ENCODE measurements at regions not wholly inside any gene's neighbourhood (a gene's known extent, or its start where the extent isn't known, plus 50 kb on each side); places are given as distances from the start of the nearest gene placed in this dataset.

GRCh38 chr14:35956376-35957085 is 130.4 kb downstream of the BRMS1L start:
- TF ChIP-seq POLR2A (IDR thresholded peaks at IDR 0.05): no peak
- TF ChIP-seq, protein P1, sequence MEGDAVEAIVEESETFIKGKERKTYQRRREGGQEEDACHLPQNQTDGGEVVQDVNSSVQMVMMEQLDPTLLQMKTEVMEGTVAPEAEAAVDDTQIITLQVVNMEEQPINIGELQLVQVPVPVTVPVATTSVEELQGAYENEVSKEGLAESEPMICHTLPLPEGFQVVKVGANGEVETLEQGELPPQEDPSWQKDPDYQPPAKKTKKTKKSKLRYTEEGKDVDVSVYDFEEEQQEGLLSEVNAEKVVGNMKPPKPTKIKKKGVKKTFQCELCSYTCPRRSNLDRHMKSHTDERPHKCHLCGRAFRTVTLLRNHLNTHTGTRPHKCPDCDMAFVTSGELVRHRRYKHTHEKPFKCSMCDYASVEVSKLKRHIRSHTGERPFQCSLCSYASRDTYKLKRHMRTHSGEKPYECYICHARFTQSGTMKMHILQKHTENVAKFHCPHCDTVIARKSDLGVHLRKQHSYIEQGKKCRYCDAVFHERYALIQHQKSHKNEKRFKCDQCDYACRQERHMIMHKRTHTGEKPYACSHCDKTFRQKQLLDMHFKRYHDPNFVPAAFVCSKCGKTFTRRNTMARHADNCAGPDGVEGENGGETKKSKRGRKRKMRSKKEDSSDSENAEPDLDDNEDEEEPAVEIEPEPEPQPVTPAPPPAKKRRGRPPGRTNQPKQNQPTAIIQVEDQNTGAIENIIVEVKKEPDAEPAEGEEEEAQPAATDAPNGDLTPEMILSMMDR (IDR thresholded peaks at IDR 0.05): no peak
- TF ChIP-seq EP300 (IDR thresholded peaks at IDR 0.05): no peak

Data from tibial nerve (tissue), 4 donors.